HUDEP-2 (cell line): ENCODE measurements at regions not wholly inside any gene's neighbourhood (a gene's known extent, or its start where the extent isn't known, plus 50 kb on each side); places are given as distances from the start of the nearest gene placed in this dataset.

Experiments used
- DNase-seq, 76 experiments: peaks; one replicate each; lab custom pipeline; 2025; ENCODE audit not compliant: unreplicated experiment in 76 of 76; lab: John Stamatoyannopoulos, UW

DNA sequence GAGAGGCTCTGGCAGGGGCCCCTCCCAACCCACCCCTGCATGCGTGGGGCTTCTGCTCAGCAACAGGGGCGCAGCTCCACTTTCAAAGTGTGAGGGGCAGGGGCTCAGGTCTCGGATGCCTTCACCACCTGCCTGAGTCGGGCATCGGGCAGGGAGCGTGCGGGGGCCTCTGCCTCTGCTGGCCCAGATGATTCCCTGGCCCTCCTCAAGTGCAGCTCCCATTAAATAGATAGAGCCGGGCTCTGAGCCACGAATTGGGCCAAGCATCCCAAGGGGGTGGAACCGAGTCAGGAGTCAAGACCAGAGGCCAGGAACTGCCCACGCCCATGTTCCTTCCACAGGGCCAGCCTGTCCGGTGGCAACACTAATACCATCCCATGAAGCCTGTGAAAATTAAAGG is 108.9 kb upstream of the FAM20C start:
- DNase-seq: no peak

DNA sequence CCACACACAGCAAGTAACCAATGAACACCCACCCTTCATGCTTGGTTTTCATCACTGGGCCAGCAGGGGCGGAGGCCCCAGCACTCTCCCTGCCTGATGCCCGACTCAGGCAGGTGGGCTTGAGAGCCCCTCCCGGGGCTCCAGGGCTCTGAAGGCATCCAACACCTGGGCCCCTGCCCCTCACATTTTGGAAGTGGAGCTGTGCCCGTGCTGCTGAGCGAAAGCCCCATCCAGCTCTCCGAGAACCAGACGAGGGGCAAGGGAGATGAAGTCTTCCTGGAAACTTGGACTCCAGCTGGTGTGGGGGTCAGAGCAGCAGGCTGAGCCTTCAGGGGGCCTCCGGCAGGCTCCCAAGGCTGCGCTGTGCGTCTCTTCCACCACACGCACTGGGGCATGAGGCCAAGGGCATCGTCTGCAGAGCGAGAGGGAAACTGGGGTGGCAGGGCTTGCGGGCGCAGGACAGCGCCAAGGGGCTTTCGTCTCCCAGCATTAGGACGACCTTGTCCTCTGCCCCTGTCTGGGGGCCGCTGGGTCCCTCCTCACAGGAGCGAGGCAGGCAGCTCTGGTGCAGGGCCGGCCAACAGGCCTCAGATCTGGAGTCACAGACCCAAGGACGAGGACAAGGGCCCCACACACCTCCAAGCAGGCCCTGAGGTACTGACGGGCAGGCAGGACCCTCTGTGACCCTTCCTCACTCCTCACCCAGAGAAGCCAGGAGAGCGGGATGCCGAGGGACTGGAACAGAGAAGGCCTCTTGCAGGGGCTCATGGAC is 108.3 kb upstream of the FAM20C start:
- DNase-seq: no peak

DNA sequence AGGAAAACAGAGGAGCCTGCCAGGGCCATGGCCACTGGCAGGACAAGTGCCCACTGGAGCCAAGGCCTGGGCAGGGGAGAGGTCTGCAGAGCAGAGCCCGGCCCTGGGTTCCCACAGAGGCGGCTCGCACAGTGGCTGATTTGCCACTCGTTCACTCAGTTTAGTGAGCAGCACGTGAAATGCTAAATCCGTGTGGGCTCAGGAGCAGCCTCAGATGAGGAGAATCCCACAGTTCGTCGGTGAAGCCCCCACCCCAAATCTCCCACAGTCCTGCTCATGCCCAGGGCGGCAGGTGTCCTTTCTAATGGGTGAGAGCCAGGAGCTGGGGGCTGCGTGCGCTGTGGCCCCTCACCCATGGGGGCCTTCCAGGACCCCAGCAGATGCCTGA is 107.7 kb upstream of the FAM20C start:
- no peak for DNase-seq

DNA sequence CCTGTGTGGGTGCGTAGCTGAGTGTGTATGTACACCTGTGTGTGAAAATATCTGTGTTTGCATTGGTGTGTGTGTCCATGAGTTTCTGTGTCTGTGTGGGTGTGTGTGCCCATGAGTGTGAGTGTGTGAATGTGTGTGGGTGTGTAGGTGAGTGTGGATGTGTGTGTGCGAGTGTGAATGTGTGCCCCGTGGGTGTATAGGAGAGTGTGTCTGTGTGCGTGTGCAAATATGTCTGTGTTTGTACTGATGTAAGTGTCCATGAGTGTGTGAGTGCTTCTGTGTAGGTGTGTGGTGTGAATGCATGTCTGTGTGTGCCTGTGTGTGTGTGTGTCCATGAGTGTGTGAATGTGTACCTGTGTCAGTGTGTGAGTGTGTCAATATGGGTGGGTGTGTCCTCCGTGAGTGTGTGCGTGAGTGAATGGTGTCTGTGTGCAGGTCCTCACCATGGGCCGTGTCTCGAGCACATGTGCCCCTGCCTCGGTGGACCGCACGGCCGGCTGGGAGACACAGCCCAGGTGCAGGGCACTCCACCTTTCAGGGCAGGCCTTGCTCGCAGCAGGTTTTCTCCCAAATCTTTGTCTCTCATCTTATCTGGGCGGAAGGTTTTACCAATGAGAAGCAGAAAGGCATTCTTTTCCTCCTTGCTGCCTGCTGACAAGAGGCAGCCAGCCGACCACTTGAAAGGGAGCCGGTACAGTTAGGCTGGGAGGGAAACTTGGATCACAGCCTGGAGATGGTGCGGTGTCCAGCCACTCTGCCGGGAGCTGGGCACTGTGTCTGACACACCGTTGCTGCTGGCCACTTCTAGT is 107.1 kb upstream of the FAM20C start:
- DNase-seq: peak in 1 of 76 experiments; percentile 10

DNA sequence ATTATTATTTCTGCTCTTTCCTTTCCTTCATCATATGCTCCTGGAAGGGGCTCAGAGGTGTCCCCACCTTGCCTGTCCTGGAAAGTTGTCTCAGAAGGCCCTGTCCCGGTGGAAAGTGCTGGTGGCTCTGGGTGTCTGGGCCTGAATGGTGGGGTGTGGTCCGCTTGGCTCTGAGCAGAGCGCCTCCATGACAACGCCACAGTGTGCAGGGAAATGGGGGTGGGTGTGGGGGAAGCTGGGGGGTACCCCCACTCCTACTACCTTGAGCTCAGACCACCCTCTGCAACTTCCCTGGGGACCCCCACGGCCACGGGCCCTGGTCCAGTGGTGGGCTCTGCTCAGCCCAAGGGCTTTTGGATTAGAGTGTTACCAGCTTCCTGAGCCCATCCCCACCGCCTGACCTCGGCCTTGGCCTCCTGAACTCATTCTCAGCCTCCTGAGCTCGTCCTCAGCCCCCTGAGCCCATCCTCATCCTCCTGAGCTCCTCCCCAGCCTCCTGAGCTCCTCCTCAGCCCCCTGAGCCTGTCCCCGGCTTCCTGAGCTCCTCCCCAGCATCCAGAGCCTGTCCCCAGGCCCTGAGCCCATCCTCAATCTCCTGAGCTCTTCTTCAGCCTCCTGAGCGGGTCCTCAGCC is 106.4 kb upstream of the FAM20C start:
- no peak for DNase-seq

DNA sequence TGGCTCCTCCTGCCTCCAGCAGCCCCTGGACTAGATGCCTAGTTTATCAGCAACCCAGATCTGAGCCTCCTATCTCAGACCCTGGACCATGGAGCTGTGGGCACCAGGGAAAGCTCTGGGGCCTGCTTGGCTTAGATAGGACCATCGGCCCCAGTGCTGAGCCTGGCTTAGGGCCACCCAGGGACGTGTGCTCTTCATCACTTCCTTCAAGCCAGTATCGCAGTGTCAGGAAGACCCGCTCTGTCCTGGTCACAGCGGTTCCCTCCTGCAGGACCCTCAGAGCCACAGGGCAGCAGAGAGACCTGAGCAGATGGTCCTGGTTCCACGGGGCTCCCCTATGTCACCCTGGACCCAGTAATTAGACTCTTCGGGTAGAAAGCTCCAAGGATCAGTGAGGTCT is 105.7 kb upstream of the FAM20C start:
- no peak for DNase-seq

DNA sequence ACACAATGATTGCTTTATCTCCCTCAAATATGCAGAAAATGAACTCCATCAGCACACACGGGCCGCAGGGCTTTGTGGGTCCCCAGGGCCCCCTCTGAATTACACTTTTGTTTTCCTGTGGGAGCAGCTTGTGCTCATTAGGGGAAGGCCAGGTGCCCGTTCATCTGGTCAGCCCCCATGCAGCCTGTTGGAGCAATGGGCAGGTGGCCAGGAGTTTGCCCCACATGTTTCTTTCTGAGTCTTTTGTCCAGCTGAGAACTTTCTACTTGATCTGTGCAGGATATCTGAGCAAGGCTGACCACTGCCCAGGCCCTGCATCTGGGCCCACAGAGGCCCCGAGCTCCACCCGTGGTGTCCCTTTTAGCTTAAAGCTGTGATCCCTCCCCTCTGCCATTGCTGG is 105.3 kb upstream of the FAM20C start:
- DNase-seq: no peak

DNA sequence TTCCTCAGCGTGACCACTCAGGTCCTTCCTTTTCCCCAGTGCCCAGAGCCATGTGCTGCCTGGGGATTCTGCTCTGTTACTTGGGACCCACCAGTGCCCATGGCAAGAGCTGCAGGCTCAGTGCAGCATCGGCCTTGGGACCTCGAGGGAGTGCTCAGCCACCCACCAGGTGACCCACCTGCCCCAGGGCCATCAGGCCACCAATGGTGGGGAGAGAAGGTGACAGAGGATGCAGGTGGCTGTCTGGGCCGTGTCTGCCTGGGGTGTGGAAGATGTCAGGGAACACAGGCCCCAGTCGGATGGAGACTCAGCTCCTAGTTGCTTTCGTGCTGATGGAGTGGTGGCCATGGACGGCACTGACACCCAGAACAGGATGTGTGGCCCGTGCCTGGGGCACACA is 104.7 kb upstream of the FAM20C start:
- DNase-seq: no peak

DNA sequence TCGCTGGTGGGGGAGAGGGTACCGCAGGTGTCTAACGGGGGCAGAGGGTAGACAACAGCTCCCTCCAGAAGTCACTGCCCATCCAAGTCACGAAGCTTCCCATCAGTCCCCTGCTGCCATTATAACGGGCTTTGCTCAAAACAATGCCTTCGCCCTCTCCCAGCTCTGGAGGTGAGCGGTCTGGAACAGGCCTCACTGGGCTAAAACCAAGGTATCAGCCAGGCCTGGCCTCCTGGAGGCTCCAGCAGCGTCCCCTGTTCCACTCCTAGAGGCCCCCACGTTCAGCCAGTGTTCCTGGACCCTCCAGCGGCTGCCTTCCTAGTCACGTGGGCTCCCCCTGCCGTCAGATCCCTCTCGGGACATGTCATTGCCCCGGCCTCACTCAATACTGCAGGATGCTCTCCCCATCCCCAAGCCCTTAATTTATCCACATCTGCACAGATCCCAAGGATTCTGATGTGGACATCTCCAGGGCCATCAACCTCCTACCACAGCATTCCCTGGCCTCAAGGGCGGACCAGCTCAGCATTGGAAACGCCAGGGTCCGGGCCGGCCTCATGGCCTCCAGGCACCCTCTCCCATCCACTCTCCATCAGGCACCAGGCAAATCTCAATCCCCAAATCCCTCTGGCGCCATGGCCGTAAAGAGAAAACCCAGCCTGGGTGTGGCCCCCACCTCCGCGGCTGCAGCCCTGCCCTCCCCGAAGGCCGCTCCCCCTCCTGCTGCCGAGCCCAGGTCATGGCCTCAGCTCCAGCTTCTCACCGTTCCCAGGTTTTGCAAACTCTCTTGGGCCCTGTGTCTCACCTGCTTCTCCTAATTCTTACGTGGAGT is 104.1 kb upstream of the FAM20C start:
- no peak for DNase-seq

DNA sequence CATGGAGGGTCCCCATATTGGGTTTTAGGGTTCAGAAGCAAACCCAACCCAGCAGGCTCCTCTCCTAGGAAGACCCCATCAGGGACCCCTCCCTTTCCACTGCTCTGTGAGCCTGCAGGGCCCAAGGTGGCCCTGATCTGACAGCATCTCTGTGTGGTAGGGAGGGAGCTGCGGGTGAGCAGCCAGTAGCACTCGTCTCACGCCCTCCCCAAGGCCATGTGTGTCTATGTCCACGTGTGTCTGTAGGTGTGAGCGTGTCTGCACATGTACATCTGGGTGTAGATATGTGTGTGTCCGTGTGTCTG is 103.5 kb upstream of the FAM20C start:
- no peak for DNase-seq

DNA sequence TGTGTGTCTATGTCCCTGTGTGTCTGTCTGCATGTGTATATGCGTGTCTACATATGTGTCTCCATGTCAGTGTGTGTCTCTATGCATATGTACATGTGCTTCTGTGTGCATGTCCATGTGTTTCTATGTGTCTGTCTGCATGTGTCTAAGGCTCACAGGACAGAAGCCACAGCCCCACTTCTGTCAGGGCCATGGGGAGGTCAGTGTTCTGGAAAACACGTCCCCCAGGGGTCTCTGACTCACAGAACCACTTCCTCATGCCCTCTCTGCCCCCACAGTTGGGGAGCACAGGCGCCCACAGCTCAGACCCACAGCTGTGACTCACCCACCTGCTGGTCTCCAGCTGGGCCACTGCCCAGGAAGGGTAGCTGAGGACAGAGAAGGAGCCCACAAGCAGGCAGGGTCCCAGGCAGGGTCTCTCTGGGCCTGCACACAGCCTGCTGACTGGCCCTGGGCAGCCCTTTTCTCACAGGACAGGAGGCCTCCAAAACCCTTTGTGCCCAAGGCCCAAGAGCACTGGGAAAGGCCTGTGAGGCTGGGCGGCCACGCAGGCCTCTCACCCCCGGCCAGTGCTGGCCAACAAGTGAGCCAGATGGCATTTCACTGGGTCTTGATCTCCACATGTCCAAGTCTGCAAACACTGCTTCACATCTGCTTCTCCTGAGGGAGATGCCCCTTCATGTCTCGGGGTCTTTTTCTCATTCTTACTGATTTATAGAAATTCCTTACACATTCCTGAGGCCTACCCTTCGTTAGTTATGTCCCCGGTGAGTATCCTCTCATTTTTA is 102.9 kb upstream of the FAM20C start:
- no peak for DNase-seq

DNA sequence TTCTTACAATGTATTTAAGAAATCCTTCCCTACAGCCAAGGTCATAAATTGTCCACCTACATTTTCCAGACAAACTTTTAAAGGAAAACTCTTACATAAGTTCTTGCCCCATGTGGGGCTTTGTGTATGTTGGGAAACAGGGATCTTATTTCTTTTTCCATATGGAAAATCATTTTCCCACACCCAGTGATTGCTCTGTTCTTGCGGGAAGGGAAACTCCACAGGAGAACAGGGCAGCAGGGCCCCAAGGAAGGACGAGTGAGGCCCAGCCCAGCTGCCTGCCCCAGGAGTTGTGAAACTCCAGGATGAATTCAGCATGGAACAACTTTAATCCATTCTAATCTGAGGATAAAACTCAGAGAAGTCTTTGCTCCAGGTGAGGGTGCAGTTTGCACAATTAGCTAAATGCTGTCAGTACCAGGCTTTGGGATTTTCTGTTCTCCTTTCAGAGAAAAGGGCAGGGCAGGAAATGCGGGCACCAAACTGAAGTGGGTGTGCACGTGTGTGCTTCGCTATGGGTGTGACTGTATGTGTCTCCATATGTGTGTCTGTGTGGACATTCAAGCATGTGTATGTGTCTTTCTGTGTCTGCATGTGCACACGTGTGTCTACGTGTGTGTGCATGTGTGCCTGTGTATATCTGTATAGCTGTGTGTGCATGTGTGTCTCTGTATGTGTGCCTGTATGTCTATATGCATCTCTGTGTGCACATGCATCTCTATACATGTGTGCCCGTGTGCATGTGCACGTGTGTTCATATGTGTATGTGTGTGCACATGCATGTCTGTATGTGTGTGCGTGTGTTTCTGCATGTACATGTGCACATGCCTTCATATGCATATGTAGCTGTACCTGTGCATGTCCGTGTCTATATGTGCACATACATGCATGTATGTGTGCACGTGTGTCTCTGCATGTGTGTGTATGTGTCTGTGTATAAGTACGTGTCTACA is 102.0 kb upstream of the FAM20C start:
- no peak for DNase-seq

DNA sequence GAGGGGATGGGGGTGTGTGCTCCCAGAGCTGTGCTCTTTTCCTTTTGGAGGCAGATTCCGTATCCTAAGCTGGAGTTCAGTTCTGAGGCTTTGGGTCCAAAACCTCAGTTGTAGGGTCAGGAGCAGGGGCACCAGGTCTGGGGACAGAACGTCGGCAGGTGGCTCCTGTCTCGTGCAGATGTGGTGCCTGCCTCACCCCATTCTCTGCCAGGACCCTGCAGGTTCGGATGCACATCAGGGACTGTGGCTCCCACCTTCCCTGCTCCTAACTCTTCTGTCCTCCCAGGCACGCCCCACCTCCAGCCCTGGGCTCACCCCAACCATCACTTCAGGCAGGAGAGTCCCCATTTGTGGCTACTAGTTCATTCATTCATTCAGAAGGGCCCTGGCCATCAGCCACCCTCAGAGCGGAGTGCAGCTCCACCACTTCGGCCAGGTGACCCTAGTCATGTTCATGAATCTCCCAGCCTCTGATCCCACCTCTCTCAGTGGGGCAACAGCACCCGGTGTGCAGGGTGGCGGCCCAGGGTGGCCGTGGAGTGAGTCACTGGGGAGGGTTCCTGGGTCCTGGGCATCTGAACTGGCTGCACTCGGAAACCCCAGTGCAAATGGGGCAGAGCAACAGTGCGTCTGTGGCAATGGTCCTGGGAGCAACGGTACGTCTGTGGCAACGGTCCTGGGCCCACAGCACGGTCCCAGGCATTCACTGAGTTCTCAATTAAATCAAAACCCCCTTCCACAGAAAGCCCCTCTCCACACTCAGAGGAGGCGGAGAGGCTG is 100.8 kb upstream of the FAM20C start:
- no peak for DNase-seq

DNA sequence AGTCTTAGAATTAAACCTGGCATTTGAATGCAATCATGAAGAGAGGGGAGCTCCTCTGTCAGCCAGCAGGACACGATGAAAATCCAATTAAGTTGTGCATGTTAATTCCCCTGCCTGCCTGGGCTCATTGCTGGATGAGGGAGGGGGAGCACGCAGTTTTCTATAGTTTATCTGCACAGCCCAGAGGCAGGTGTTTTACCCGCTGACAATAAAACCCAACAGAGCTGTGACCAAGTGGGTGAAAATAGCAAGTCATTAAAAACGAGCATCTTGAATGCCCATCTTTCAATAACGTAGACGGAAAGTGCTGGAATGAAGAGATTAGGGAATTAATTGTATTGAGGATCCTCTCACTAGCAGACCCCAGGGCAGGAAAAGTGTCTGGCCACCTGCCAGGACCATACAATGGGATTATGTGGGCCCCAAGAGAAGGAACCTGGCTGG is 100.1 kb upstream of the FAM20C start:
- DNase-seq: no peak

DNA sequence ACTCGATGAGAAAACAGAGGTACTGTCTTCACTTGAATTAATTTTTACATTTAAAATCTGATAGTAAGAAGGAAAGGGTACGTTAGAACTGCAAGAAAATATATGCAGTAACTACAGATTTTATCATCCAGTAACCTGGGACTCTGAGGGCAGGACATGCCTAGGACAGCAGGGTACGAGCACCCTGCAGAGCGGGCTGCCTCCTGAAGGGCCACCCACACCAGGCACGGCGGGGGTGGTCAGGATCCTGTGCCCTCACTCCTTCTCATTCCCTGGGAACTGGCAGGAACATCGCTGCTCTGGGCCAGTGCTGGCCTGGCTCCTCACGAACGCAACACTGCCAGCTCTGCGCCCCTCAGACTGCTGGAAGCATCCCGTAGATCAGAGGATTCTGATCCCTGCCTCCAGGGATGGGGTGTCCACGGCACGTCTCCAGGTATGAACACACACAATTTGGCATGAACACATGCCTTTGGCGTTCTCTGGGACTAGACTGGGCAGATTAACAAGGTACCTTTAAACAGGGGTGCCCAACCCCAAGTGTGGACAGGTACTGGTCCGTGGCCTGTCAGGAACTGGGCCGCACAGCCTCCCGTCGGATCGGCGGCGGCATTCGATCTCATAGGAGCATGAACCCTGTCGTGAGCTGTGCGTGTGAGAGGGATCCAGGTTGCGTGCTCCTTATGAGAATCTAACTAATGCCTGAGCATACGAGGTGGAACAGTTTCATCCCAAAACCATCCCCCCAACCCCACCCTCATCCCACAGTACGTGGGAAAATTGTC is 99.3 kb upstream of the FAM20C start:
- DNase-seq: no peak

DNA sequence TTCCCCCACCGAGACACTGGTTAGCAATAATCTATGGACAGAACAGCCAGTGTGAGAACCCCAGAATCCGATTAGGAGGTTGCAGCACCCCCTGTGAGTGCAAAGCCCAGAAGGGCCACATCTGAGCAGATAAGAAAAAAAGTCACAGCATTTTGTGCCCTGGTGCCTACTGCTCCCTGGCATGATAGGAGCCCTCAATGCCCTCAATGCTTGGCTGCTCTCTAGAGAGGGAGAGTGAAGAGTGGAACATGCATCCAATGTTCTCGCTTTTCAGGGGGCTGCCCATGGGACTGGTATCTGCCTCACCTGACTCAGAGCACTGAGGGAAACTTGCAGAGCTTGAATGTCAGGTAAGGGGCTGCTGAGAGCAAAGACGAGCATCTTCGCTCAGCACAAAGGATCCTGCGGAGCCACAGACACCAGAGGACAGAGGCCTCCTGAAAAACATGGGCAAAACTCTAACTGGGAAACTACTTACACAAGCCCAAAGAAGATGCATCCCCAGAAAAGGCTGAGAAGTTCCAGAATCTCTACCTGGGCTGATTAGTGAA is 98.0 kb upstream of the FAM20C start:
- no peak for DNase-seq

DNA sequence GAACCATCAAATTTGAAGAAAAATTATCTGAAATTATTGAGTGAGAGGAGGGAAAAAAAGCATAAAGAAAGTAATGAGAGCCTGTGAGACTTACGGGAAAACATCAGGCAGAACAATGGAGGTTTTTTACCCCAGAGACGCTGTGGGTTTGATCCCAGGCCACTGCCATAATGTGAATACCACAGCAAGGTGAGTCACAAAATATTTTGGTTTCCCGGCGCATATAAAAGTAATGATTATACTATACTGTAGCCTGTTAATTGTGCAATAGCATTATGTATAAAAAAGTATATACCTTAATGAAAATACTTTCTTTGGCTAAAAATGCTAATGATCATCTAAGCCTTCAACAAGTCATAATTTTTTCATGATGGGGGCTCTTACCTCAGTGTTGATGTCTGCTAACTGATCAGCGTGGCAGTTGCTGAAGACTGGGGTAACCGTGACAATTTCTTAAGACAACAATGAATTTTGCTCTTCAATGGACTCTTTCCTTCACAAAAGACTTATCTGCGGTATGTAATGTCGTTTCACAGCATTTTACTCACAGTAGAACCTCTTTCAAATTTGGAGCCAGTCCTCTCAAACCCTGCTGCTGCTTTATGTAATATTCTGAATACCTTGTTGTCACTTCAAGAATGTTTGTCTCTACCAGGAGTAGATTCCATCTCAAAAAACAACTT is 97.0 kb upstream of the FAM20C start:
- no peak for DNase-seq
